GM19193 (cell line): ENCODE measurements at regions not wholly inside any gene's neighbourhood (a gene's known extent, or its start where the extent isn't known, plus 50 kb on each side); places are given as distances from the start of the nearest gene placed in this dataset.

ENCODE experiments used
- POLR2A ChIP-seq: IDR thresholded peaks from 4 replicates; pipeline ENCODE4 v1.6.1; 2011; ENCODE audit not compliant: insufficient read depth, insufficient read length; ENCODE audit errors: extremely low read depth

- TF ChIP-seq POLR2A = no peak
Measured at GRCh38 chr12:94707892-94708291, 57.5 kb upstream of the TMCC3 start.

DNA sequence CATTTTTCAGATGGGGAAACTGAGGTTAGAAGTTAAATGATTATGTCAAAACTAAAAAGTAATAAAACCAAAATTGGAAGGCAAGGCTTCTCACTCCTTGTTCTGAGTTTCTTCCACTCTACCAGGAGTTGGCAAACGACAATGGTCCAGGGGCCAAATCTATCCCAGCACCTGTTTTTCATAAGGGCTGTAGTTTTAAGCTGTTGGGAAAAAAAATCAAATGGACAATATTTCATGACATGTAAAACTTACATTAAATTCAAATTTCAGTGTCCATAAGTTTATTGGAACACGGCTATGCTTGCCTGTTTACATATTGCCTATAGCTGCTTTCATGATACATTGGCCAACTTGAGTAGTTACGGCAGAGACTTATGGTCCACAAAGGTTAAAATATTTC is 56.7 kb upstream of the TMCC3 start:
- no peak for TF ChIP-seq POLR2A

GRCh38 chr12:94706250-94706661 is 55.9 kb upstream of the TMCC3 start:
- TF ChIP-seq POLR2A = no peak

DNA sequence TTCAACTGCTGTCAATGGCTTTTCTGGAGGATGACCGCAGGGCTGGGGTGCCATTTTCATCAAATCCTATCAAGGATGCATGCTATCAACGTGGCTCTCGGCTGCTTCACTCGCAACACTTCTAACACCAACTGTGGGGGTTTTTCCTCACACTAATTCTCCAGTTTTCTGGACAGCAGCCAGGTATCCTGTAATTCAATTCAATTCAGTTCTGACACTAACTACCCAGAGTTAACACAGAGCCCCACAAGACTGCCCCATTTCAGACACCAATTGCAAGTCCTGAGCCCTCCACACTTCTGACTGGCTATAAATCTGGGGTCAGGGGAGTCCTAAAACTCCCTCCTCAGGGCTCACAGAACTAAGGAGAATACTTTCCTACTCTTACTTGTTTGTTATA is 55.3 kb upstream of the TMCC3 start:
- no peak for TF ChIP-seq POLR2A

GRCh38 chr12:94704452-94705306 is 54.3 kb upstream of the TMCC3 start:
- TF ChIP-seq POLR2A = no peak

DNA sequence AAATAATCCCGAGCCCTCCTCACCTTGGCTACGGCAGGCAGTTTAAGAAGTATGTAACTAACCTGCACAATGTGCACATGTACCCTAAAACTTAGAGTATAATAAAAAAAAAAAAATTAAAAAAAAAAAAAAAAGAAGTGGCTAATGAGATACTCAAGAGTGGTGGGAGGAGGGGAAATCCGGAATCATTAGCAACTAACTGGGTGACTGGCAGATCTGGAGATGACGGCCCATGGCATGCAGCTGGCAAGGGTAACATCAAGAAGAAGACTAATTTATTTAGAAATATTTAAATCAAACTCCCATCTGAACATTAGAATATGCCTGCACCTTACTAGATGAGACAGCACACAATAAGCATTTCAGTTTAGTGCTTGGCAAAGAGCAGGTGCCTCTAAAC is 52.3 kb upstream of the TMCC3 start:
- TF ChIP-seq POLR2A = no peak

DNA sequence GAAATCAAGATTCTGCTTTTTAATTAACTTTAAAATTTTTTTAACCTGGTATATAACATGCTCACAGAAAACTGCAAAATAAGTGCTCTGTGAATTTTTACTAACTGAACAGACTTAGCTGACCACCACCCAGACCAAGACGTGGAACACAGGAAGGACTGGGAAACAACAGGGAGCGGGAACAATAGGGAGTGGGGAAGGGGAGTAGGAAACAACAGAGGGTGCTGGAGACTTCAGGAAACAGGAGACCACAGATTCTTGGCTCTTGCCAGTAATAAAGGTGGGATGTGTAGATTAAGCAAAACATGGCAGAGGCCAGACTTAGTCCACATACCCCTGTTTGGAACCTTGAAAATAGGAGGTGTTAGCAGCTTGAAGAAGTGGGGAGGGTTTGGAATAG is 51.4 kb upstream of the TMCC3 start:
- TF ChIP-seq POLR2A = no peak

DNA sequence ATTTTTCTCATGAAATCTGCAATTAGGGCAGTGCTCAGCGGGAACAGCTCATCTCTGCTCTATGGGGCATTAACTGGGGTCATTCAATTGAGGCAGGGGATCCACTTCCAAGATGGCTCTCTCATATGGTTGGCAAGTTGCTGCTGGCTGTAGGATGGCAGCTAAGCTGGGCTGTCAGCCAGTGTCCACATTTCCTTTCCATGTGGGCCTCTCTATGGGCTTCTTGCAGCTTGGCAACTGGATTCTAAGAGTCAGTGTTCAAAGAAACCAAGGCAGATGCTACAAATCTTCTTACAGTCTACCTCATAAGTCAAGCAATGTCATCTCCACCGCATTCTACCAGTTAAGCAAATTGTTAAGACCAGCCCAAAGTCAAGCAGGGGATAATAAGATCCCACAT is 50.3 kb upstream of the TMCC3 start:
- TF ChIP-seq POLR2A = no peak
